Sciatic nerve (tissue), 2 donors: ENCODE measurements at regions not wholly inside any gene's neighbourhood (a gene's known extent, or its start where the extent isn't known, plus 50 kb on each side); places are given as distances from the start of the nearest gene placed in this dataset.
"Not testable (repeated sequence)": the region's sequence is repeated elsewhere in the genome, so short reads cannot be mapped to it uniquely, and the experiment has no call there.

Source experiments
- ATAC-seq: fragments of 200-7000 bp; cut with Tn5 transposase; one replicate; pipeline ENCODE4 v1.9.1; 2020; ENCODE audit warnings: mild to moderate bottlenecking, moderate library complexity
- DNase-seq: peaks from one replicate; pipeline ENCODE4 v3.0.0-alpha.2; 2020; ENCODE audit warnings: low spot score
- intact Hi-C: fragments of 100-400 bp; cut with DNase I; formaldehyde crosslinking; loops from one replicate; pipeline ENCODE4 v1.14.2; 2022
- donor health status: DM: no; HTN: no; CAD: no.
- donor health status: DM: no; HTN: no; CAD: no.

- intact Hi-C loops, DNase-seq: not testable (repeated sequence)
Measured at GRCh38 chr1:2959881-2960280, 61.4 kb upstream of the ACTRT2 start.

DNA sequence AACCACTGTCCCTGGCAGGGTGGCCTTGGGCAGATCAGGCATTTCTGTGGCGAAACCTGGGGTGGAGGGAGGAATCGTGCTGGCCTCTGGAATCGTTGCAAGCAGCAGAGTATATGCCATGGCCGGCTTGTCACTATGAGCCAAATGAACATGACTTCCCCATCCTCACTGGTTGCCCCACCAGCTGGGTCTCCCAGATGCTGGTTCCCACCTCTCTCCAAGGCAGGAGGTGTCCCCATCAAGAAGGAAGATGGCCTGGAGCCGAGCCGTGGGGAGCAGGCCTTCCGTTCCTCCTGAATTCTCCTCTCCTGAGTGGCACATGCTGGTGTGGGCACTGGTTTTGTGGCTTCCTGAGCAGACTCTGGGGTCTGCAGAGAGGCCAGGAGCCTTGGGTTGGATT lies 60.2 kb upstream of the ACTRT2 start:
- ATAC-seq (no peak), DNase-seq (peak; percentile 32)
- intact Hi-C loops, result no loop called here

More at GRCh38 chr1:2959881-2960280, 61.4 kb upstream of the ACTRT2 start:
- not testable (repeated sequence) for ATAC-seq

GRCh38 chr1:2961661-2962060 lies 59.6 kb upstream of the ACTRT2 start:
- no peak for ATAC-seq
- DNase-seq, result peak; percentile 34
- intact Hi-C loops, result no loop called here

DNA sequence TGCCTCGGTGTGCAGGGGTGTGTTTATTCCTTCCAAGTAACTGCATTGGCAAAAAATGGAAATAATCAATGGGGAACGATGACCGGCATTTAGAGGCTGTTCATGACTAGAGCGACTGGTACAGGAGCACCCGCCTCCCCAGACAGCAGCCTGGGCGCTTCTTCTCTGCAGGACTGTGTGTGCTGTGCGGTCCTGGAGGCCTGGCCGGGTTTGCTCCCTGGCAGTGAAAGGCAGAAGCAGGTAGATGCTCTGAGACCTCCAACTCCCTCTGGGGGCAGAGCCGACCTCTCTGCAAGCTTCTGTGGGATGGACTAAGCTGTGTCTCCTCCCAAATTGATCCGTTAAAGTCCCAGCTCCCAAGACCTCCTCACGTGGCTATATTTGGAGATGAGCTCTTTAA lies 59.2 kb upstream of the ACTRT2 start:
- ATAC-seq (no peak), DNase-seq (peak; percentile 8)
- intact Hi-C loops, result no loop called here

- intact Hi-C loops, result no loop called here
- ATAC-seq, result no peak
- DNase-seq, result peak; percentile 32
Measured at GRCh38 chr1:2962541-2962940, 58.7 kb upstream of the ACTRT2 start.

GRCh38 chr1:2962946-2963345 lies 58.3 kb upstream of the ACTRT2 start:
- ATAC-seq (no peak), DNase-seq (peak; percentile 42)
- intact Hi-C loops, result no loop called here

DNA sequence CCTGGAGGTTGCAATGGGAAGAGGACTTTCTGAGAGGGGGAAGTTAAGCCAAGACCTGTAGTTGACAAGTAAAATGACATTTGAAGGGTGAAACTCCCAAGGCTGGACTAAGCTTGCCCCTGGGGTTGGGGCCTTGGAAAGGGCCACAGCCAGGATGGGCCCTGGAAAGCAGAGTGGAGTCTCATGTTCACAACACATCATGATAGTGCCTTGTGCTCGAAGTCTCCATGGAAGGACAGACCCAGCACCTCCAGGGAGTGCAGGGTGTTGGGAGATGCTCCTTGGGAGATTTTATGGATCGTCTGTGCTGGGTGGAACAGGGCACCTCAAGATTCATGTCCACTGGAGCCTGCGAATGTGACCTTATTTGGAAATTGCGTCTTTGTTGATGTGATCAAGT lies 55.6 kb upstream of the ACTRT2 start:
- intact Hi-C loops, result no loop called here
- no peak for ATAC-seq
- DNase-seq, result peak; percentile 37

DNA sequence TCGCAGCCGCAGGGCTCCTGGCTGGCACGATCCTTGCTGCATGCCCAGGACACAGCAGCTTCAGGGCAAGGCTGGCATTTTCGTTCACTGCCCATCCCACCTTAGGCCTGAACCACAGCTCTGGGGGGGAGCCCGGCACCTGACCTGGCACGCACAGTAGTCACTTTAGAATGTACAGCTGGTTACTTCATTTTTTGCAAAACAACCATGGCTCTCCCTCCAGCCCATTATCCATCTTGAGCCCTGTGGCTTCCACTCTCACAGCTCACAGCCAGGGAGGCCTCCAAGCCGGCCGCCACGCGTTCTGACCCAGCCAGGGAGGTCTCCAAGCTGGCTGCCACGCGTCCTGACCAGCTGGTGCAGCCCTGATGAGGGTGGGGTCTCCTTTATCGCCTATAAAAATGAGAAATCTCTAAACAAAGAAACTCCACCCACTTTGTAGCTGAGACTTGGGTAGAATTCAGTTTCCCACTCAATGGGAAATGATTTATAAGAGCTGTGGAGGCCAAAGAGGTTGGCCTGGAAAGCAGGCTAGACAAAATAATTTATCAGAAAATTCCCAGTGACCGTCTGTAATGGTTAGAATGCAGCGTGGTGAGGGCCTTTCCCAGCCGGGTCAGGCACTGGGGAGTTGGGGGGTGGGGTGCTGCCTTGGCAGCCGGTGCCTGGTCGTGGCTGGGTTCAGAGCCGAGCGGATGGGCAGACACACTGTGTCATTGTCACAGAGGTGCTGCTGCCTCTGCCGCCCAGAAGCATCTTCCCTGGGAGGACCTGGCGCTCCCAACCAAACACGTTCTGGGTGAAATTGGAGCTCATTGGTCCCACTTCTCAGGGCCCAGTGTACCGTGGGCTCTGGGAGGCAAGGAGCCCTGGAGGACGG lies 54.6 kb upstream of the ACTRT2 start:
- DNase-seq (peak; percentile 41), ATAC-seq (no peak)
- intact Hi-C loops, result no loop called here

GRCh38 chr1:2967329-2967725 lies 53.9 kb upstream of the ACTRT2 start:
- ATAC-seq (no peak), DNase-seq (peak; percentile 39)
- intact Hi-C loops, result no loop called here

- peak; percentile 37 for DNase-seq
- intact Hi-C loops, result no loop called here
- no peak for ATAC-seq
Measured at GRCh38 chr1:2967881-2968280, 53.4 kb upstream of the ACTRT2 start.

- intact Hi-C loops, result no loop called here
- peak; percentile 86 for ATAC-seq
- DNase-seq, result peak; percentile 65
Measured at GRCh38 chr1:2968471-2968881, 52.8 kb upstream of the ACTRT2 start.

- intact Hi-C loops, result no loop called here
- ATAC-seq (peak; percentile 36), DNase-seq (peak; percentile 41)
Measured at GRCh38 chr1:2969011-2969844, 52.0 kb upstream of the ACTRT2 start.

DNA sequence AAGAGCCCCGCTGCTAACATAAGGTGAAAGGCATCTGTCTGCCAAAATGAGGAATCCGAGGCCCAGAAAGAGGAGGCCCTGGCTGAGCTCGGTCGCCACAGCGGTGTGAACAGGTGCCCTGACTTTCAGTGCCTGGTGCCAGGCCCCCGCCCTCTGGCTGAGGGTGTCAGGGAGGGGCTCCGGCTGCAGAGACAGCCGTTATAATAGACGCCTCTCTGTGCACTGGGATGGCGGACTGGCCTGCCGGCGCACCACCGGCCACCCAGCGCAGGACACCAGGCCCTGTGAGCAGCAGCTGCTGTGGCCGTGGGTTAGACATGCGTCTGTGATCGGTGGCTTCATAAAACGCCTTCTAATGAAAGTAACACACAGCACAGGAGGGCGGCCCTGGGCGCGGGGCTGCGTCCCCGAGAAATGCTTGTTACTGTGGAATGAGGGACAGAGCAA lies 51.4 kb upstream of the ACTRT2 start:
- intact Hi-C loops, result no loop called here
- DNase-seq (peak; percentile 40), ATAC-seq (no peak)

DNA sequence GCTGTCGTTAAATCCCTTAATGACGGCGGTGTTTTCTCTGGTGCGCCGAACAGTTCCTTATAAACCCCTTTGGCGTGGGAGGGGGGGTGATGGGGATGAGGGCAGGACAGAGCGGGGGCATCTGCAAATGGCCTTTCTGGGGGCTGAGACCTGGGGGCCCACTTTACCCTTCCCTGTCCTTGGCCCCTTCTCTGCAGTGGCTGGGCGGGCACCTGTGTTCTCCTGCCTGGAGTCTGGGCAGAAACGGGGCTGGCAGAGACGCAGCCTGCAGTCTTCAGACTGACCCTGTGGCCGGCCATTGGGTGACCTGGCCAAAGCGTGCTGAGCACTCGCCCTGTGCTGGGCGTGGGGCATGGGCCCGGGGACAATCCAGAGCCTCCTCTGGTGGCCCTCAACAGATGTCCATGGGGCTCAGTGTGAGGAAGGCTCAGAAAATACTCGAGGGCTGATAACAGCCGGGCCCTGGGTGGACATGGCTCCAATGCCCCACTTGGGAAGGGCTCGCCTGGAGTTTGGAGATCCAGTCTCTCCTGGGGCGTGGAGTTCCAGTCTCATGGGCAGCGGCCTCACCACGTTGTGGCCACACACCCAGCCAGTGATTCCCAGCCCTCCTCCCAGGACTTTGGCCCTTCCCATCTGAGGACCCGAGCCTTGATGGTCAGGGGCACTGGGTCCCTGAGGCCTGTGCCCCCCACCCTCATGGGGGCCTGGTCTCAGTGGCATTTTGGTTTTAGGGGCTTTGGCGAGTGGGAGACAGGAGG lies 50.8 kb upstream of the ACTRT2 start:
- intact Hi-C loops, result no loop called here
- ATAC-seq, result no peak
- peak; percentile 48 for DNase-seq

GRCh38 chr1:2971101-2971501 lies 50.2 kb upstream of the ACTRT2 start:
- intact Hi-C loops, result no loop called here
- no peak for DNase-seq

More at GRCh38 chr1:2971101-2971501, 50.2 kb upstream of the ACTRT2 start:
- ATAC-seq, result no peak
